PC-3 (cell line): ENCODE measurements at regions not wholly inside any gene's neighbourhood (a gene's known extent, or its start where the extent isn't known, plus 50 kb on each side); places are given as distances from the start of the nearest gene placed in this dataset.

ENCODE experiments used
- EZH2 ChIP-seq: fragments of 300-600 bp; sonication (generic); IDR thresholded peaks from one replicate; pipeline ENCODE4 v1.6.1; 2017; ENCODE audit warnings: antibody characterized with exemption, mild to moderate bottlenecking, low read length; ENCODE audit not compliant: unreplicated experiment
- TF ChIP-seq, protein P1 (sequence below): fragments of 300-600 bp; sonication (generic); conservative IDR thresholded peaks from 2 replicates; pipeline ENCODE4 v1.5.1; 2017; ENCODE audit warnings: antibody characterized with exemption, low read depth, mild to moderate bottlenecking, low read length

DNA sequence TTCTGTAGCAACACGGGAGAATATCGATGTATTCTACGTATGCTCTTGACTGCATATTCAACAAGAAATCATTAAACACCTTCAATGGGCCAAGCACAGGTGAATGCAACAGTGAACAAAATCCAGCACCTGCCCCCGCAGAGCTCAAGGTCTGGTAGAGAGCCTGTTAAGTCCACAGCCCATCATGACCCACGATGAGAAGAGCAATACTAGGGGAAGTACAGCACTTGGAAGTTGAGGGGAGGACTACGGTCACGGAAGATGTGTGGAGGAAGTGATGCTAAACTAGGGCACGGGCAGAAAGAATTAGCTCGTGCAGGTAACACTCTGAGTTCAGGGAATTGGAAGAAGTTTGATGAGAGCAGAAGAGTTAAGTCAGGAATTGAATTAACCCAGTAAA, 253.6 kb downstream of the HAPSTR1 start:
- TF ChIP-seq, protein P1, sequence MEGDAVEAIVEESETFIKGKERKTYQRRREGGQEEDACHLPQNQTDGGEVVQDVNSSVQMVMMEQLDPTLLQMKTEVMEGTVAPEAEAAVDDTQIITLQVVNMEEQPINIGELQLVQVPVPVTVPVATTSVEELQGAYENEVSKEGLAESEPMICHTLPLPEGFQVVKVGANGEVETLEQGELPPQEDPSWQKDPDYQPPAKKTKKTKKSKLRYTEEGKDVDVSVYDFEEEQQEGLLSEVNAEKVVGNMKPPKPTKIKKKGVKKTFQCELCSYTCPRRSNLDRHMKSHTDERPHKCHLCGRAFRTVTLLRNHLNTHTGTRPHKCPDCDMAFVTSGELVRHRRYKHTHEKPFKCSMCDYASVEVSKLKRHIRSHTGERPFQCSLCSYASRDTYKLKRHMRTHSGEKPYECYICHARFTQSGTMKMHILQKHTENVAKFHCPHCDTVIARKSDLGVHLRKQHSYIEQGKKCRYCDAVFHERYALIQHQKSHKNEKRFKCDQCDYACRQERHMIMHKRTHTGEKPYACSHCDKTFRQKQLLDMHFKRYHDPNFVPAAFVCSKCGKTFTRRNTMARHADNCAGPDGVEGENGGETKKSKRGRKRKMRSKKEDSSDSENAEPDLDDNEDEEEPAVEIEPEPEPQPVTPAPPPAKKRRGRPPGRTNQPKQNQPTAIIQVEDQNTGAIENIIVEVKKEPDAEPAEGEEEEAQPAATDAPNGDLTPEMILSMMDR: no peak
- TF ChIP-seq EZH2: no peak
